GM18511 (cell line): ENCODE measurements at regions not wholly inside any gene's neighbourhood (a gene's known extent, or its start where the extent isn't known, plus 50 kb on each side); places are given as distances from the start of the nearest gene placed in this dataset.
A peak's percentile ranks its signal among the peaks of the same experiment; 100 is the strongest.
"Not testable (repeated sequence)": the region's sequence is repeated elsewhere in the genome, so short reads cannot be mapped to it uniquely, and the experiment has no call there.

Experiments
- ATAC-seq: cut with Tn5 transposase; IDR thresholded peaks from one replicate; pipeline ENCODE4 v1.9.1; 2021; ENCODE audit warnings: mild to moderate bottlenecking, moderate library complexity; ENCODE audit not compliant: unreplicated experiment

GRCh38 chr10:53664282-53665019 lies 891.9 kb upstream of the MBL2 start:
- ATAC-seq = no peak

GRCh38 chr10:53650794-53651193 lies 878.2 kb upstream of the MBL2 start:
- no peak for ATAC-seq

GRCh38 chr10:53647221-53647620 lies 874.6 kb upstream of the MBL2 start:
- not testable (repeated sequence) for ATAC-seq

GRCh38 chr10:53646525-53646924 lies 873.9 kb upstream of the MBL2 start:
- no peak for ATAC-seq

DNA sequence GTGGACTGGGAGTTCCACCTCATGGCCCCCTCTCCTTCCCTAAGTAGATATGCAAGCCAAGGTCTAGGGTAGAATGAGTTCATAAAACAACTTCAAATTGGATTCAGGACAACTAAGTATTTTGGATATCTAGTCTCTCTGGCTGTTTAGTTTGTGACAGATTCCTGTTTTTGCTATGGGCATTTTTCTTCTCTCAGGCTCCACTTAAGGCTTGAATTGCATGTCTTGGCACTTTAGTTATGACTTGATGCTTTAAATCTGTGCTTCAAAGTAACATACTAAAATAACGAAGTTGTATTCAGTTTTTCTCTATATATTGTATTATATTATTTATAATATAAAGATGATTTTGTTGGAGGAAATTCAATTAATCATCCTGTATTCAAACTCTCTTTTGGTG lies 873.4 kb upstream of the MBL2 start:
- ATAC-seq = no peak

- ATAC-seq = no peak
Observed at GRCh38 chr10:53638006-53638405, 865.4 kb upstream of the MBL2 start.

- ATAC-seq = no peak
Observed at GRCh38 chr10:53624722-53625121, 852.1 kb upstream of the MBL2 start.

DNA sequence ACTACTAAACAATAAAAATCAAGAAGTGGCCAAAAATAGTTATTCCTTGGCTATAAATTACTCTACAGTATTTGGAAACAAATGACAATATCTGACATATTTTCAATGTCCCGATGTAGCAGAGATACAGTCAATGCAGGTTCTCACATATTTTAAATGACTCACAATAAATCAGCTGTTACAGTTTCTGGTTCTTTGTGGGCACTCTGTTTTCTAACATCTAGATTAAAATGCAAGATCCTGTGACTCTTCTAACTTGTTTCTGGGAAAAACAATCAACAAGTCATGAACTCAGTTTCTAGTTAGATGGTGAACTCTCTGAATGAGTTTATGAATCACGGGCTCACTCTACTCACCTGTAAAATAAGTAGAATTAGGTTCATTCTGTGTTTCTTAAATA lies 849.6 kb upstream of the MBL2 start:
- no peak for ATAC-seq

- no peak for ATAC-seq
Observed at GRCh38 chr10:53619671-53620070, 847.1 kb upstream of the MBL2 start.

- no peak for ATAC-seq
Observed at GRCh38 chr10:53607691-53608090, 835.1 kb upstream of the MBL2 start.

- no peak for ATAC-seq
Observed at GRCh38 chr10:53606981-53607380, 834.4 kb upstream of the MBL2 start.

- peak; percentile 75 for ATAC-seq
Observed at GRCh38 chr10:53601260-53601875, 828.8 kb upstream of the MBL2 start.

GRCh38 chr10:53598914-53599313 lies 826.3 kb upstream of the MBL2 start:
- ATAC-seq = no peak

- ATAC-seq = no peak
Observed at GRCh38 chr10:53597835-53598251, 825.3 kb upstream of the MBL2 start.

- no peak for ATAC-seq
Observed at GRCh38 chr10:53580465-53580864, 807.9 kb upstream of the MBL2 start.

DNA sequence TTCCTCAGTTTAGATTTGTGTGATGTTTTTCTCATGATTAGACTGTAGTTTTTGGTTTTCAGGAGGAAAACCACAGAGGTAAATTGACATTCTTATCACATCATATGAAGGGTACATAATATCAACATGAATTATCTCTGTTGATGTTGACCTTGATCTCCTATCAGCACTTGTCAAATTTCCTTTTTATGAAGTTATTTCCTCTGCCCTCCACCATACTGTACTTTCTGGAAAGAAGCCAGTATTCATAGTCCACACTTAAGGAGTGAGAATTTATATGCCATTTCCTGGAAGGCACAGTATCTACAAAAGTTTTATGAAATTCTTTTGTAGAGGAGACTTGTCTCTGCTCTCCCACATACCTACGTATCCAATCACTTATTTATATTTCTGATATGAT lies 807.2 kb upstream of the MBL2 start:
- ATAC-seq = no peak

- no peak for ATAC-seq
Observed at GRCh38 chr10:53574024-53574423, 801.4 kb upstream of the MBL2 start.

DNA sequence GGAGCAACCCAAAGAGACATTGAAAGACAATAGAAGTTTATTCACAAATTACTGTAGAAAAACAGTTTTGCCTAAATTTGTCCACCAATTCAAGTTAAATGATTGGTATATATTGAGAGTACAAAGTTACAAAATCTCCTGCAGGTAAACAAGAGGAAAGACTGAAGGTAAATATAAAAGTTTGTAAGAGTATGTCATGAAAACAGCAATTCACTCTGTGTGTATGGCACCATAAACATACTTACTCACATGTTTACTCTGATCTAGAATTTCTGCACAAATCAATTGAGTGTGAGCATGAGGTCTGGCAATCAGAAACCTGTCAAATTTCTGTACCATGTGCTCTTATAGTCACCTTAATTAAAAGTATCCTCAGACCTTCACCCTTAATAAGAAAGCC lies 800.9 kb upstream of the MBL2 start:
- no peak for ATAC-seq

DNA sequence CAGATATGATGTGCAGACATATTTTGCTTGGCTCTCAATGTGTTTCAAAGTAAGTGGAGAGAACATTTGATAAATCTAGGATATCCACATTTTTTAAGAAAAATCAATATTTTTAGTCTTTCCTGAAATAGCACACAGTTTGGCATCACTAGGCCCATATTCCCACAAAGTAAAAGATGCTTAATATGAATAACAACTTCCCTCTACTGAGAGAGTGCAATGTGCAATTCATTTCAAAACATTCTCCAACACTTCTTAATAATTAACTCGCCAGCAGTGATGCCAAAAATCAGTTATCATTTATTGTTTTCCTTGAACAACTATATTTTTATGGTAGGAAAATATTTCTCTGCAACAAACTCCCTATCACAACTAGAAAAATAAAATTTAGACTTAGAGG lies 800.2 kb upstream of the MBL2 start:
- no peak for ATAC-seq

DNA sequence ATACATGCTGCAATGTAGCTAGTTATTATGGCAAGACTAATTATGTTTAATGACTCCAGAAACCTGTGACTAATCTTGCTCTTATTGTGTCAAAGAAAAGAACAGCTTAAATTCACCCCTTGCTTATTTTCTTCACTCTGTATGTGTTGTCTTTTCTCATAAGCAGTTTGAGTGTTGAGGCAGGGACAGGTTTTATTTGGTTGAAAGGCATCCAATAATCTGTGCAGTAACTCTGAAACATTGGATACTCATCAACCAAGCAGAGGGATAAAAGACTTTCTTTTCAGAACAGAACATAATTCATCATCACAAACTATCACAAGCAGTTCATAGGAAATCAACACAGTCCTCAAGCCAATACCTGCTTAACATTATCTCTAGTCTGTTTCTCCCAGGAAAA lies 797.6 kb upstream of the MBL2 start:
- no peak for ATAC-seq

GRCh38 chr10:53569455-53569854 lies 796.9 kb upstream of the MBL2 start:
- ATAC-seq = no peak

- no peak for ATAC-seq
Observed at GRCh38 chr10:53548664-53549063, 776.1 kb upstream of the MBL2 start.

GRCh38 chr10:53547364-53547763 lies 774.8 kb upstream of the MBL2 start:
- no peak for ATAC-seq
